ENCODE measurements at regions not wholly inside any gene's neighbourhood (a gene's known extent, or its start where the extent isn't known, plus 50 kb on each side); places are given as distances from the start of the nearest gene placed in this dataset.

GRCh38 chr12:68487721-68488309, 122.9 kb upstream of the RAP1B start:
- TF ChIP-seq CTCF (IDR thresholded peaks at IDR 0.05) (no peak), POLR2A (IDR thresholded peaks at IDR 0.05) (no peak)
